ENCODE measurements at regions not wholly inside any gene's neighbourhood (a gene's known extent, or its start where the extent isn't known, plus 50 kb on each side); places are given as distances from the start of the nearest gene placed in this dataset.

GRCh38 chr14:42548349-42548748 is 941.7 kb downstream of the LRFN5 start:
- TF ChIP-seq CTCF (conservative IDR thresholded peaks at IDR 0.05): no peak
- TF ChIP-seq ZFX (IDR thresholded peaks at IDR 0.05): no peak
